C4-2B (cell line): ENCODE measurements at regions not wholly inside any gene's neighbourhood (a gene's known extent, or its start where the extent isn't known, plus 50 kb on each side); places are given as distances from the start of the nearest gene placed in this dataset.

Source experiments
- ZFX ChIP-seq: fragments of 450-650 bp; IDR thresholded peaks from 2 replicates; pipeline ENCODE4 v1.6.1; 2017
- TF ChIP-seq, protein P1 (sequence below): fragments of 450-650 bp; conservative IDR thresholded peaks from 2 replicates; pipeline ENCODE4 v1.5.1; 2017; ENCODE audit warnings: mild to moderate bottlenecking

DNA sequence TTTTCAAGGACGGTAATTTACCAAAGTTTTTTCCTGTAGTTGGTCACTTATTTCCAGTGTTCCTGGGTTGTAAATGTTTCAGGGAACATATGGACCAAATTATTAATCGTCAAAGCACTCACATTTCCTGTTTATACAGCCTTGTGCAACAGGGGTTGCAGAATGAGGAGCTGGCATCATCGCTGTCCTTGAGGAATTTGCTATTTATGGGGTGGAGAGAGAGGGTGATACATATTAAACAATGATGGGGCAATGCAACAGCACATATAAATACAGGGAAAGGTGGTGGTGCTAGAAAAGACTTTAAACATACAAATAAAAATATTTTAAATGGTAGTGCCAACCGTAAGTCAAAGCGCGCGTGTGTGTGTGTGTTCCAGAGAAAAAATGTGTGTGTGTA, 369.8 kb downstream of the NPHP4 start:
- TF ChIP-seq, protein P1, sequence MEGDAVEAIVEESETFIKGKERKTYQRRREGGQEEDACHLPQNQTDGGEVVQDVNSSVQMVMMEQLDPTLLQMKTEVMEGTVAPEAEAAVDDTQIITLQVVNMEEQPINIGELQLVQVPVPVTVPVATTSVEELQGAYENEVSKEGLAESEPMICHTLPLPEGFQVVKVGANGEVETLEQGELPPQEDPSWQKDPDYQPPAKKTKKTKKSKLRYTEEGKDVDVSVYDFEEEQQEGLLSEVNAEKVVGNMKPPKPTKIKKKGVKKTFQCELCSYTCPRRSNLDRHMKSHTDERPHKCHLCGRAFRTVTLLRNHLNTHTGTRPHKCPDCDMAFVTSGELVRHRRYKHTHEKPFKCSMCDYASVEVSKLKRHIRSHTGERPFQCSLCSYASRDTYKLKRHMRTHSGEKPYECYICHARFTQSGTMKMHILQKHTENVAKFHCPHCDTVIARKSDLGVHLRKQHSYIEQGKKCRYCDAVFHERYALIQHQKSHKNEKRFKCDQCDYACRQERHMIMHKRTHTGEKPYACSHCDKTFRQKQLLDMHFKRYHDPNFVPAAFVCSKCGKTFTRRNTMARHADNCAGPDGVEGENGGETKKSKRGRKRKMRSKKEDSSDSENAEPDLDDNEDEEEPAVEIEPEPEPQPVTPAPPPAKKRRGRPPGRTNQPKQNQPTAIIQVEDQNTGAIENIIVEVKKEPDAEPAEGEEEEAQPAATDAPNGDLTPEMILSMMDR = no peak
- no peak for TF ChIP-seq ZFX
